Keratinocyte (primary cell): ENCODE measurements at regions not wholly inside any gene's neighbourhood (a gene's known extent, or its start where the extent isn't known, plus 50 kb on each side); places are given as distances from the start of the nearest gene placed in this dataset.

ENCODE experiments used
- DNase-seq: peaks from one replicate; pipeline ENCODE4 v3.0.0-alpha.2; 2011; ENCODE audit warnings: low read depth, missing footprints, low spot score
- FAIRE-seq: peaks from 2 replicates; lab custom pipeline; 2011; peaks lifted over from hg19 to GRCh38; lab: Jason Lieb, UNC
- H2AFZ ChIP-seq: 2 replicates; pipeline ENCODE4 v1.6.0; 2012; ENCODE audit warnings: low read length, control low read depth, inconsistent platforms; ENCODE audit not compliant: control insufficient read depth
- H3K27ac ChIP-seq: 2 replicates; pipeline ENCODE4 v1.5.1; 2011; ENCODE audit warnings: low read length; ENCODE audit not compliant: control insufficient read depth, insufficient read depth
- H3K27me3 ChIP-seq: 3 replicates; pipeline ENCODE4 v1.6.0; 2011; ENCODE audit warnings: low read length; ENCODE audit not compliant: control insufficient read depth, insufficient read depth; ENCODE audit errors: extremely low read depth
- H3K36me3 ChIP-seq, 2 experiments: 2 replicates in 1 of 2; 3 replicates in 1 of 2; pipeline ENCODE4 v1.5.1; 2011; ENCODE audit warnings: low read length in 2 of 2, mild to moderate bottlenecking in 1 of 2; ENCODE audit not compliant: control insufficient read depth in 2 of 2, insufficient read depth in 2 of 2; ENCODE audit errors: extremely low read depth in 1 of 2
- H3K4me1 ChIP-seq: 3 replicates; pipeline ENCODE4 v1.5.1; 2011; ENCODE audit warnings: low read length; ENCODE audit not compliant: control insufficient read depth, insufficient read depth; ENCODE audit errors: extremely low read depth
- H3K4me2 ChIP-seq: 3 replicates; pipeline ENCODE4 v1.6.0; 2011; ENCODE audit warnings: low read depth, low read length; ENCODE audit not compliant: control insufficient read depth, insufficient read depth; ENCODE audit errors: extremely low read depth
- H3K4me3 ChIP-seq, 3 experiments: fragments of 200-600 bp in 1 of 3; sonication (generic) in 1 of 3; 2 replicates in 2 of 3; 3 replicates in 1 of 3; pipeline ENCODE4 v1.5.1; 2011 to 2016; ENCODE audit warnings: low read length in 3 of 3, mild to moderate bottlenecking in 3 of 3, control low read depth in 2 of 3, inconsistent platforms in 1 of 3, low read depth in 1 of 3, mixed read lengths in 1 of 3, mixed run types in 1 of 3, moderate library complexity in 1 of 3; ENCODE audit not compliant: control insufficient read depth in 2 of 3, insufficient read depth in 2 of 3; ENCODE audit errors: extremely low read depth in 1 of 3
- H3K79me2 ChIP-seq: 2 replicates; pipeline ENCODE4 v1.6.0; 2012; ENCODE audit warnings: low read length; ENCODE audit not compliant: control insufficient read depth, insufficient read depth
- H3K9ac ChIP-seq: 3 replicates; pipeline ENCODE4 v1.6.0; 2011; ENCODE audit warnings: low read length; ENCODE audit not compliant: control insufficient read depth, insufficient read depth; ENCODE audit errors: extremely low read depth
- H3K9me1 ChIP-seq: 3 replicates; pipeline ENCODE4 v1.6.0; 2011; ENCODE audit warnings: low read length; ENCODE audit not compliant: control insufficient read depth, insufficient read depth; ENCODE audit errors: extremely low read depth
- H3K9me3 ChIP-seq: 2 replicates; pipeline ENCODE4 v1.5.1; 2012; ENCODE audit warnings: low read depth, low read length; ENCODE audit not compliant: control insufficient read depth
- H4K20me1 ChIP-seq: 3 replicates; pipeline ENCODE4 v1.6.0; 2011; ENCODE audit warnings: low read length; ENCODE audit not compliant: control insufficient read depth, insufficient read depth; ENCODE audit errors: extremely low read depth
- CTCF ChIP-seq, 3 experiments: IDR thresholded peaks in 1 of 3; conservative IDR thresholded peaks in 1 of 3; optimal IDR thresholded peaks in 1 of 3; 2 replicates in 2 of 3; 3 replicates in 1 of 3; pipeline versions ENCODE3 to v1.5.1; 2011; ENCODE audit warnings: low read length in 3 of 3, mild to moderate bottlenecking in 3 of 3, moderate library complexity in 2 of 3, control low read depth in 1 of 3, inconsistent platforms in 1 of 3; ENCODE audit not compliant: insufficient read depth in 2 of 3; ENCODE audit errors: extremely low read depth in 1 of 3
- EZH2 ChIP-seq: IDR thresholded peaks from one replicate; pipeline ENCODE4 v1.6.1; 2012; ENCODE audit warnings: inconsistent platforms, mild to moderate bottlenecking, low read length, moderate library complexity
- dilution Hi-C: fragments of 300-500 bp; cut with MboI; formaldehyde crosslinking; loops from one replicate; pipeline ENCODE4 v1.7.0; 2020; ENCODE audit warnings: low sequenced_read_pairs; ENCODE audit not compliant: extremely low pct_ligation_motif_present

GRCh38 chr15:87483468-87483867, 773.1 kb downstream of the NTRK3 start:
- no peak overlapping the region for H3K4me3 ChIP-seq
- H3K27me3 ChIP-seq, result no peaks in the 10 kb centered on the region
- no peak for TF ChIP-seq EZH2
- H3K9ac ChIP-seq, result no peak overlapping the region
- no peak overlapping the region for H3K4me2 ChIP-seq
- H3K79me2 ChIP-seq, result no peaks in the 10 kb centered on the region
- no peak overlapping the region for H3K27ac ChIP-seq
- H2AFZ ChIP-seq, result no peak overlapping the region
- H3K36me3 ChIP-seq, result no peaks in the 10 kb centered on the region
- no peak for DNase-seq
- dilution Hi-C loops, result no loop called here
- FAIRE-seq, result no peak
- H3K9me3 ChIP-seq, result no peaks in the 10 kb centered on the region
- H3K9me1 ChIP-seq, result no peaks in the 10 kb centered on the region
- no peaks in the 10 kb centered on the region for H3K4me1 ChIP-seq
- H4K20me1 ChIP-seq, result no peaks in the 10 kb centered on the region

DNA sequence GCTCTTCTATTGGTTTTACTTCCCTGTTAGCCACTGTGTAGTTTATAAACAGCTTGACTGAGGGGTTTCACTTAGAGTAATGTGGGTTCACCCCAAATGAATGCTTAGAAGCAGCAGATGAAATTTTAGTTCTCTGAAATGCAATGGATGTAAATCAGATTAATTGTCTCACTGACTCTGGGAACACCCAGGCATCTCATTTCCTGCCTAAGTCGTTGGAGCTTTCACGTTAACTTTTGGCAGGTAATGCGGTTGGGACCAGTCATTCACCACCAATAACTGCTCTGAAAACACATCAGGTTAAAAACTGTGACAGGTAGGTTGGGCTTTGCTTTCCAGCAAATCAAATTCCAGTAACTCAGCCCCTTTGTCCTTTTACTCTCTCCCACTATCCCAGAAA, 775.4 kb downstream of the NTRK3 start:
- no peak overlapping the region for H2AFZ ChIP-seq
- H3K9ac ChIP-seq, result no peak overlapping the region
- no peaks in the 10 kb centered on the region for H3K27me3 ChIP-seq
- TF ChIP-seq CTCF (optimal IDR thresholded peaks at IDR 0.05 in 1 of 3, IDR thresholded peaks at IDR 0.05 in 1 of 3, conservative IDR thresholded peaks at IDR 0.05 in 1 of 3; ENCODE audit: extremely low read depth in 1 of 3, insufficient read depth in 2 of 3, low read length in 3 of 3), result no peak
- TF ChIP-seq EZH2, result no peak
- no peaks in the 10 kb centered on the region for H3K4me1 ChIP-seq
- H4K20me1 ChIP-seq, result no peaks in the 10 kb centered on the region
- no peak overlapping the region for H3K4me2 ChIP-seq
- H3K27ac ChIP-seq, result no peak overlapping the region
- H3K9me1 ChIP-seq, result no peaks in the 10 kb centered on the region
- no peaks in the 10 kb centered on the region for H3K79me2 ChIP-seq
- H3K4me3 ChIP-seq, result no peak overlapping the region
- H3K9me3 ChIP-seq, result no peaks in the 10 kb centered on the region
- H3K36me3 ChIP-seq, result no peaks in the 10 kb centered on the region
- no peak for DNase-seq
- dilution Hi-C loops, result no loop called here
- no peak for FAIRE-seq

DNA sequence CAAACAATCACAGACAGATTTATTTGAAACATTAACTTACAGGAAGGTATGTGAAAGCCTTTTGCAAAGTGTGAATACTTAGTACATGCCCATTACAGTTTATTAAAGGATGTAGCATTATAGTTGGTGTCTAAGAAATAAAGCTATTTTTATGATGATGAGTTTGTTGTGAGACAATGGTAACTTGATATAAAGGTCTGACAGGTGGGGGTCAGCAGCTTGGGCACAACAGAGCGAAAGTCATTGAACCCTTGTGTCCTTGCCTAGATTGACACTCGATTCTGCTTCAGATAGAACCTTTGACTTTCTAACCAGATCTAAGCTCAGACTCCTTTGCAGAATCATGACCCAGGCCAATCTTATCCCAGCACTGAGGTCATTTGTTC, 777.9 kb downstream of the NTRK3 start:
- H3K9me3 ChIP-seq, result no peaks in the 10 kb centered on the region
- no peak overlapping the region for H2AFZ ChIP-seq
- H3K79me2 ChIP-seq, result no peaks in the 10 kb centered on the region
- H3K4me1 ChIP-seq, result no peaks in the 10 kb centered on the region
- TF ChIP-seq EZH2 (no peak), CTCF (optimal IDR thresholded peaks at IDR 0.05 in 1 of 3, IDR thresholded peaks at IDR 0.05 in 1 of 3, conservative IDR thresholded peaks at IDR 0.05 in 1 of 3; ENCODE audit: extremely low read depth in 1 of 3, insufficient read depth in 2 of 3, low read length in 3 of 3) (no peak)
- no peaks in the 10 kb centered on the region for H3K27me3 ChIP-seq
- no peak for FAIRE-seq
- H3K4me3 ChIP-seq, result no peak overlapping the region
- H3K9ac ChIP-seq, result no peak overlapping the region
- H4K20me1 ChIP-seq, result no peaks in the 10 kb centered on the region
- no peak overlapping the region for H3K4me2 ChIP-seq
- no peak for DNase-seq
- H3K9me1 ChIP-seq, result no peaks in the 10 kb centered on the region
- no peaks in the 10 kb centered on the region for H3K36me3 ChIP-seq
- H3K27ac ChIP-seq, result no peak overlapping the region
- dilution Hi-C loops, result no loop called here
